Aorta (tissue), 5 donors: ENCODE measurements at regions not wholly inside any gene's neighbourhood (a gene's known extent, or its start where the extent isn't known, plus 50 kb on each side); places are given as distances from the start of the nearest gene placed in this dataset.

Experiments
- ATAC-seq: fragments of 200-7000 bp; cut with Tn5 transposase; one replicate; pipeline ENCODE4 v1.9.1; 2022; ENCODE audit warnings: moderate library complexity; ENCODE audit not compliant: low FRiP score
- DNase-seq, 2 donors: peaks; one replicate each; pipeline ENCODE4 v3.0.0-alpha.2; 2020
- H3K27ac ChIP-seq, 2 donors: one replicate each; pipeline ENCODE4 v1.5.1; 2013; ENCODE audit warnings: low read length in 2 of 2, mild to moderate bottlenecking in 2 of 2, moderate library complexity in 2 of 2, control low read depth in 1 of 2, inconsistent platforms in 1 of 2, low read depth in 1 of 2
- H3K27me3 ChIP-seq, 2 donors: one replicate each; pipeline ENCODE4 v1.6.1; 2013; ENCODE audit warnings: control low read depth in 1 of 2, low read length in 1 of 2, mild to moderate bottlenecking in 1 of 2, moderate library complexity in 1 of 2; ENCODE audit not compliant: insufficient read depth in 2 of 2, control insufficient read depth in 1 of 2
- H3K36me3 ChIP-seq, 2 donors: one replicate each; pipeline ENCODE4 v1.6.1; 2013; ENCODE audit warnings: control low read depth in 1 of 2, low read length in 1 of 2, mild to moderate bottlenecking in 1 of 2; ENCODE audit not compliant: insufficient read depth in 2 of 2, control insufficient read depth in 1 of 2
- H3K4me1 ChIP-seq, 2 donors: one replicate each; pipeline ENCODE4 v1.6.1; 2013; ENCODE audit warnings: low read length in 2 of 2, control low read depth in 1 of 2, mild to moderate bottlenecking in 1 of 2, moderate library complexity in 1 of 2; ENCODE audit not compliant: insufficient read depth in 2 of 2, control insufficient read depth in 1 of 2
- H3K4me3 ChIP-seq, 2 donors: one replicate each; pipeline ENCODE4 v1.5.1; 2013; ENCODE audit warnings: low read length in 2 of 2, control low read depth in 1 of 2, mild to moderate bottlenecking in 1 of 2
- H3K9me3 ChIP-seq: one replicate; pipeline ENCODE4 v1.6.1; 2013; ENCODE audit warnings: mild to moderate bottlenecking, low read length; ENCODE audit not compliant: control insufficient read depth
- WGBS, 2 donors: extraction: QIAGEN DNeasy Blood & Tissue Kit; methylation state at CpG; one replicate each; pipeline ENCODE4 v1.1.7; 2013; 5-methylcytosine and 5-hydroxymethylcytosine counted together
- intact Hi-C, 2 donors: fragments of 100-400 bp; cut with DNase I; formaldehyde crosslinking; loops; one replicate each; pipeline versions ENCODE4 v1.14.2 to v1.15.0; 2022
- donor health status: healthy with polysubstance abuse.
- donor health status: Bipolar disorder and iron deficiency.
- donor health status: DM: no; HTN: no; CAD: no.
- donor health status: DM: no; HTN: no; CAD: no.
- donor health status: DM: yes; HTN: yes; CAD: no.

DNA sequence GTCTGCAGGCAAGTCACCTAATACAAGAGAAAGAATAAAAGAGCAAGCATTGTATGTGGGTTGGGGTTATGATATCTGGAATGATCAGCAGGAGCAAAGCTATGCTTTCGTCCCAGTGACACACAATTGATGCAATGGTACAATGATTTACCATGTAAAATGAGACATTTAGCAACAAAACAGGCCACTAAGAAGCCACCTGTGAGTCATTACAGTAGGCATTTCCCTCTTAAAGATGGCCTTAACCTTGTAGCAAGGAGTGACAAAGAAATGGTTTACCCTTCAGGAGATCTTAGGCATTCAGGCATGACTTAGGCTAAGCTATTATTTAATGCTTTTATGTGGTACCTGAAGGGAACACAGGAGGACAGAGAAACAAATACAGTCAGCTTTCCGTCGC, 373.3 kb upstream of the RBMS3 start:
- intact Hi-C loops: no loop called here

DNA sequence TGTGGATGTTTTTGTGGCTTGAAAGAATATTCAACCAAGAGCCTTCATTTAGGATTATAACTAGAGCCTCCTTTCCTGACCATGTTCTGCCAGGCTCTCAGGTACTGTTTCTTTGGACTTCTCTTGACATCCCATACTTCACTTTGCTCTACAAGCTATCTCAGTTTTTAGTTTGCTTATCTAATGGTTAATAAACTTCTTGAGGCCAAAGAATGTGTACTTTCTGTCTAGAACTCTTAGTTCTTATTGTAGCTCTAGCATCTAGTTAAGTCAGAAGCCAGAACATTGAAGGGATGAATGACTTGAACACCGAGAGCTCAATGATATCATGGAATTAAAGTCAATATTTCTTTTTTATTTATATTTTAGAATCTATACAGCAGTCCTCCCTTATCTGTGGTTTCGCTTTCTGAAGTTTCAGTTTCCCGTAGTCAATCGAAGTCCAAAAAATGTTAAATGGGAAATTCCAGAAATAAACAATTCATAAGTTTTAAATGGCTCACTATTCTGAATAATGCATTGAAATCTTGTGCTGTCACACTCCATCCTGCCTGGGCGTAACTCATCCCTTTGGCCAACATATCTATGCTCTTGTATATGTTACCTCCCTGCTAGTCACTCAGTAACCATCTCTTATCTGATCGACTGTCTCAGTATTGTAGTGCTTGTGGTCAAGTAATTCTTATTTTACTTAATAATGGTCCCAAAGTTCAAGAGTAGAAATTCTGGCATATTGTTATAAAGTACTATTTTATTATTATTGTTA, 368.6 kb upstream of the RBMS3 start:
- Histone ChIP-seq H3K36me3 (no peaks in the 10 kb centered on the region), H3K4me3 (no peak overlapping the region), H3K27ac (no peak overlapping the region), H3K9me3 (no peaks in the 10 kb centered on the region), H3K27me3 (no peaks in the 10 kb centered on the region), H3K4me1 (no peaks in the 10 kb centered on the region)
- DNase-seq (no peak), ATAC-seq (no peak)
- WGBS, 2 donors: 71 to 73% methylated on average over 6 of the region's 6 CpGs
- intact Hi-C loops: loop anchor here in 1 of 2 donors (10.0 kb wide), 1 partner anchor 782 kb away; no protein-coding TSS in a partner anchor

More for the DNA sequence above, 373.3 kb upstream of the RBMS3 start:
- ATAC-seq: no peak
- H3K4me3 ChIP-seq: no peak overlapping the region
- no peak overlapping the region for H3K27ac ChIP-seq
- DNase-seq: no peak
- H3K9me3 ChIP-seq: no peaks in the 10 kb centered on the region
- H3K4me1 ChIP-seq: no peaks in the 10 kb centered on the region
- no peaks in the 10 kb centered on the region for H3K27me3 ChIP-seq
- no peaks in the 10 kb centered on the region for H3K36me3 ChIP-seq
- WGBS, 2 donors: 97 to 98% methylated on average over 3 of the region's 3 CpGs

GRCh38 chr3:28915741-28916500, 364.9 kb upstream of the RBMS3 start:
- no peak overlapping the region for H3K27ac ChIP-seq
- 32 to 33% methylated on average over 8 of the region's 8 CpGs for WGBS, 2 donors
- H3K27me3 ChIP-seq: no peaks in the 10 kb centered on the region
- no peaks in the 10 kb centered on the region for H3K36me3 ChIP-seq
- intact Hi-C loops: loop anchor here (2.0 to 10.0 kb wide), 4 partner anchors 365 to 851 kb away; partner anchors contain the start of gene RBMS3 (in 2 of the 2)
- ATAC-seq: peak; percentile 66
- H3K4me3 ChIP-seq: no peak overlapping the region
- no peaks in the 10 kb centered on the region for H3K9me3 ChIP-seq
- DNase-seq: peak in 1 of 2 donors; percentile 42
- H3K4me1 ChIP-seq: no peaks in the 10 kb centered on the region

DNA sequence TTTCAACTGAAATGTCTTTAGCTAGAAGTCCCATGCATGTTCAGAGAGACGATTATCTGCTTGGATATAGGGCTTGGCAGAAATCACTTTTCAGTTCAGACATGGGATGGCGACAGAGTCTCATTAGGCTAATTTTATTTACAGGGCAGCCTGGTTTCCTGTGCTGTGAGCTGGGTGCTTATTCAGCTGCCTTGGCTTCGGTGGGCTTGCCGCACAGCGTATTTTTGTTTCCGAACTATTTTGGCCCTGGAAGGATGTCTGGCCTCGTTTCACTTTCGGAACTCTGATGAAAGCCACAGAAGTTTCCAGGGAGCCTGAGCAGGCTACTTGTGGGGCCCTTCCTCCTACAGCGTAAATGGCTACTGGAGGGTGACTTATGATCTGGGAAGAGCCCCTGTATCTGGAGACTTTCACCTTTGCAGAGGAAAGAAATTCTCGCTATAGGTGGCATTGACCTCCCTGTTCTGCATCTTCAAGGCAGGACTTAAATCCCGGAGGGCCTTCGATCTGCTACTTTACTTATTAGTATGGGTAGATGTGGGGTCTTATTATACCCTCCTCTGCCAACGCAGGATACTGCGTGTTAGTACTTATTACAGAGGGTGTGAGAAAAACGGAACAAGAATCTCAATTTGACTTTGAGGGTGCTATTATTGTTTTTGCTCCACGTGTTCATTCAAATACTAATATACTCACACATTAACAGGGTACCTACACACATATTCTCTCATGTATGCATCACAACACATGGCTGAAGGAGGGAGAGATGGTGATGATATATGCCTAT, 364.0 kb upstream of the RBMS3 start:
- no peaks in the 10 kb centered on the region for H3K9me3 ChIP-seq
- 34% methylated on average over 16 of the region's 16 CpGs for WGBS, 2 donors
- peak; percentile 90 for ATAC-seq
- intact Hi-C loops: loop anchor here (2.0 to 10.0 kb wide), 4 partner anchors 364 to 850 kb away; partner anchors contain the start of gene RBMS3 (in 2 of the 2)
- no peaks in the 10 kb centered on the region for H3K36me3 ChIP-seq
- H3K27me3 ChIP-seq: no peaks in the 10 kb centered on the region
- H3K4me1 ChIP-seq: no peaks in the 10 kb centered on the region
- peak; percentile 80 to 81 for DNase-seq
- no peak overlapping the region for H3K4me3 ChIP-seq
- H3K27ac ChIP-seq: peak overlapping the region in 1 of 2 donors; percentile 23

GRCh38 chr3:28917895-28918475, 362.9 kb upstream of the RBMS3 start:
- Histone ChIP-seq H3K9me3 (no peaks in the 10 kb centered on the region), H3K4me3 (no peak overlapping the region), H3K4me1 (no peaks in the 10 kb centered on the region), H3K36me3 (no peaks in the 10 kb centered on the region), H3K27me3 (no peaks in the 10 kb centered on the region), H3K27ac (no peak overlapping the region)
- 84 to 95% methylated on average over 4 of the region's 4 CpGs for WGBS, 2 donors
- intact Hi-C loops: loop anchor here (2.0 to 10.0 kb wide), 4 partner anchors 363 to 849 kb away; partner anchors contain the start of gene RBMS3 (in 2 of the 2)
- ATAC-seq (no peak), DNase-seq (no peak)

GRCh38 chr3:28922376-28922775, 358.5 kb upstream of the RBMS3 start:
- Histone ChIP-seq H3K4me1 (no peaks in the 10 kb centered on the region), H3K36me3 (no peaks in the 10 kb centered on the region), H3K9me3 (no peaks in the 10 kb centered on the region), H3K27me3 (no peaks in the 10 kb centered on the region), H3K4me3 (no peak overlapping the region), H3K27ac (no peak overlapping the region)
- no peak for ATAC-seq
- DNase-seq: no peak
- WGBS, 2 donors: 96 to 98% methylated on average over 3 of the region's 3 CpGs
- intact Hi-C loops: no loop called here

DNA sequence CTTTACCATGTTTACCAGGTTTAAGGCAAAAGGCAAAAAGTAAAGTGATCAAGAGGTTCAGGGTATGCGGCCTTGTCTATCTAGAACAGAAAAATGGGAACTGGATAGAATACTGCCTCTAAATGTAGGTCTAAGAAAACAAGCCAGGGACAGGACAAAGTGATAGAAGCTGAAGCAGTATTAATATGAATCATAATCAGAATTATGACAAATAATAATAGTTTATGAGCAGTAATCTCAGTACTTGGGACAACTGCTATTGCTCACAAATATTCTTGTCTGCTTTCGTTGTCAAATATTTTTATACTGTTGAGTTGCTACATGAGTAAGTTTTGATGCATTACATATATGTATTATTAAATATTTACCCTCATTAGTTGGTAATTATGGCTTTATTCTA, 356.9 kb upstream of the RBMS3 start:
- H3K9me3 ChIP-seq: no peaks in the 10 kb centered on the region
- no peak for DNase-seq
- ATAC-seq: no peak
- no peak overlapping the region for H3K4me3 ChIP-seq
- intact Hi-C loops: no loop called here
- H3K27ac ChIP-seq: no peak overlapping the region
- H3K27me3 ChIP-seq: no peaks in the 10 kb centered on the region
- WGBS, 2 donors: 95 to 97% methylated on average over 2 of the region's 2 CpGs
- no peaks in the 10 kb centered on the region for H3K4me1 ChIP-seq
- H3K36me3 ChIP-seq: no peaks in the 10 kb centered on the region

GRCh38 chr3:28924744-28925360, 356.0 kb upstream of the RBMS3 start:
- Histone ChIP-seq H3K4me1 (no peaks in the 10 kb centered on the region), H3K4me3 (no peak overlapping the region), H3K27ac (no peak overlapping the region), H3K9me3 (no peaks in the 10 kb centered on the region), H3K36me3 (no peaks in the 10 kb centered on the region), H3K27me3 (no peaks in the 10 kb centered on the region)
- DNase-seq (no peak), ATAC-seq (no peak)
- 93 to 98% methylated on average over 1 of the region's 1 CpG for WGBS, 2 donors
- intact Hi-C loops: no loop called here
